NCI-H2107 (cell line): ENCODE measurements at regions not wholly inside any gene's neighbourhood (a gene's known extent, or its start where the extent isn't known, plus 50 kb on each side); places are given as distances from the start of the nearest gene placed in this dataset.
"Not testable (repeated sequence)": the region's sequence is repeated elsewhere in the genome, so short reads cannot be mapped to it uniquely, and the experiment has no call there.

Source experiments
- DNase-seq: peaks from one replicate; lab custom pipeline; 2025; lab: John Stamatoyannopoulos, UW

DNA sequence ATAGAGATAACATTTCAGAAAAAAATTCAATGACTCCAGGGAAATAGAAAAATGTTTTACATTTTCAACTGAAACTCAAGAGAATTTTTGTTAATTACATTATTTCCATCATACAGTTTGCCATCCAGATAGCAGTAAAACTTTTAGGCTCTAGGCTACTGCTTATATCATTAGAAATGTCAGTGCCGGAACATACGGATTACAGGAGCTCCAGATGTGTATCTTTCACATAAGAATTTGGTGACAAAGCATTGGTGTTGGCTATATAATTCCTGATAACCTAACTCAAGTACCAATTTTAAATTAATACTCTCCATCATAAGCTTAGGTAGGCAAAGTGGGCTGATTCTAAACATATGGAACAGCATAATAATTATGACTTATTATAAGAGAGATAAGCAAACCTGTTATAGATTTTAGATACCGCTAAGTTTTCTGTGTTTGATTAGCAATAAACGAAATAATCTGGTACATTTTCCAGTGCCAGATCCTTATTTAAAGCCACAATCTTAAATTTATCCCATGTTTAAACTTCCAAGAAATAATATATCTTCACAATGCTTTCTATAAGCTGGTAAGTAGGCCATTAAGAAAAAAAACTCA is 637.9 kb downstream of the NXPH1 start:
- no peak for DNase-seq

DNA sequence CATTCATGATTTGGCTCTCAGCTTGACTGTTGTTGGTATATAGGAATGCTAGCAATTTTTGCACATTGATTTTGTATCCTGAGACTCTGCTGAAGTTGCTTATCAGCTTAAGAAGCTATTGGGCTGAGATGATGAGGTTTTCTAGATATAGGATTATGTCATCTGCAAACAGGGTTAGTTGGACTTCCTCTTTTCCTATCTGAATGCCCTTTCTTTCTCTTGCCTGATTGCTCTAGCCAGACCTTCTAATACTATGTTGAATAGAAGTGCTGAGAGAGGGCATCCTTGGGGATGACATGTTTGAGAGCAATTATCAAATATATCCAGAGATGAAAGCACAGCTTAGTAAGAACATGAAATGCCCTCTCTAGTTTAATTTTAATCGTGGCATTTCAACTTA is 642.4 kb downstream of the NXPH1 start:
- not testable (repeated sequence) for DNase-seq

DNA sequence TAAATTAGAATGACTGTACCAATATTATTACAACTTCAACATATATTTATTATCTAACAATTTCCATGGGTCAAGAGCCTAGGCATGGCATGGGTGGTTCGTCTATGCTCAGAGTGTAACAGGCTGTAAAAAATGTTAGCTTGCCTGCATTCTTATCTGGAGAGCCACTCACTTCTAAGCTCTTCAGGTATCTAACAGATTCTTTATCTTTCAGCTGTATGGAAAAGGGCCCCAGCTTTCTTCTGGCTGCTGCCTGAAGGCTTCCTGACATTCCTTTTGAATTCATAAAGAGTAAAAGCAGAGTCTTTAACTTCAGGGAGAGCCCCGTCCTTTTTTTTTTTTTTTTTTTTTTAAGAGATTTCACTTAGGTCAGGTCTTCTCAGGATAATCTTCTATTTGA is 648.8 kb downstream of the NXPH1 start:
- no peak for DNase-seq

DNA sequence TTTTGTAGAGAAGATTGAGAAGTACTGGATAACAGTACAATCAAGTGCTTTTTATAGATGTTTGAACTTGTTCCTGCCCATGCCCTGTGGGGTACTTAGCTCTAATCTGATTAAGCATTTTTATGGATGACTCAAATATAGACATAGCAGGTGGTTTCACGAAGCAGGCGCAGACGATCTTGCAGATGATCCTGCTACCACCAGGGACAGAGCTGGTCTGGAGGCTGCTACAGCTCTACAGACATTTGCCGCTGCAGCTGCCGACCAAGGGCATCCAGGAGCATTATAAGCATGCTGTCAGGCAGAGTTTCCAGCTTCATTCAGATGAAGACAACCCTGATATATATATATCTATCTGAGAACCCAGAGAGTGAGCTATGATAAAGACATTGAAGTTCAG is 650.4 kb downstream of the NXPH1 start:
- DNase-seq, result no peak

DNA sequence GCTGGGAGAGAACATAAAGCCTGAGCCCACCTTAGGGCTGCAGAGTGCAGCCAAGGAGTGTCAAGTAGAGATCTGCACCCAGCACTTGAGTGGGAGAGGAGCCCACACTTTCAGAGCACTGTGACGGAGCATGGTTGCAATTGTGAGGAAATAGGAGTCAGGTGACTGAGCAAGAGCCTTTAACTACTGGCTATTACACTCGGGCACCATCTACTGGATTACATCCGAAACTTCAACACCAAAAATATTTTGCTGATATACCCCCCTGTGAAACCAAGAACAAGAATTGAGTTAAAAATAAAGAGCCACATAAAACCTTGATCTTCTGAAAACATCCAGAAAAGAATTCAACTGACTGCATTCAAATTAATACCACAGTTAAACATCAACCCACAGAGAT is 657.9 kb downstream of the NXPH1 start:
- no peak for DNase-seq

DNA sequence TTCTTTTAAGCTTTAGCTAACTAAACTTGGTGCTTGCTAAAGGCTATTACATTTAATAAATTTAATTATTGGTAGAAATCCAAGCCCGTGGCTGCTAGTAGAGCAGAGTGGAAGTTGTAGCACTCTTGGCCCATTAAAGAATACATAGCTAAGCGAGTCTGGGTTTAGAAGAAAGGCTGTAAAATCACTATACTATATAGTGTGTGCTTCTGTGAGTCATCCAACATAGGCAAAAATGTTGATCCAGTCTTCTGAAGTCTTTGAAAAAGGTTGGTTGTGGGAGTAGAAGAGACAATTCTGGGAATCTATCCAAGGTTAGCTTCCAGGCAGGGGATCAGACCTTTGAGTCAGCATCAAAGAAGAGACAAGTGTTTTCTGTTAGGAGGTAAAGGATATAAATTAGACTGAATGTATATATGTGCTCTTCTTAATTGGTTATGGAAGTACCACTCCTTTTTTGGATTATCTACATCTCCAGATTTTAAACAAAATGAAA is 664.2 kb downstream of the NXPH1 start:
- no peak for DNase-seq

DNA sequence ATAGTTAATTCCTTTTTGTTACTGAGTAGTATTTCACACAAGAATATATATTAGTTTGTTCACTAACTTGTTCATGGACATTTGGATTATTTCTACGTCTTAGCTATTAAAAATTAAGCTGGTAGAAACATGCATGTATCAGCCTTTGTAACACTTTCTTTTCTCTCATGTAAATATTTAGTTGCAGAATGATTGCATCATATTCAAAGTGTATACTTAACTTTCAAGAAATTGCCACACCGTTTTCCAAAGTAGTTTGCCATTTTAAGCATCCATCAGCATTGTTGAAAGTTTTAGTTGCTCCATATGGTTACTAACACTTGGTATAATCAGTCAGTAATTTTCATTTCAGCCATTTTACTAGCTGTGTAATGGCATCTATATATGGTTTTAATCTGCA is 666.9 kb downstream of the NXPH1 start:
- DNase-seq, result no peak

DNA sequence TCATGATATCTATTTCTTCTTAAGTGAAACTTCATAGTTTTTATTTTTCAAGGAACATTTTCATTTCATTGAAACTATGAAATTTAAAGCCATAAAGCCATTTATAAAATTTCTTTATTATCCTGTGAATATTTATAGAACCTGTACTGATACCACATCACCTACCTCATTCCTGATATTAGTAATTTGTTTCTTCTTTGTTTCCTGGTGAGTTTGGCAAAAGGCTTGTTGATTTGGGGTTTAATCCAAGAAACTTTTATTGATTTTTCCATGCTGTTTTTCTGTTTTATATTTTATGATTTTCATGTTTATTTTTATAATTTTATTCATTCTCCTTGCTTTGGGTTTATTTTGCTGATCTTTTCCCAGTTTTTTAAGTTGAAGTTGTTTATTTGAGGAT is 669.4 kb downstream of the NXPH1 start:
- DNase-seq, result no peak

DNA sequence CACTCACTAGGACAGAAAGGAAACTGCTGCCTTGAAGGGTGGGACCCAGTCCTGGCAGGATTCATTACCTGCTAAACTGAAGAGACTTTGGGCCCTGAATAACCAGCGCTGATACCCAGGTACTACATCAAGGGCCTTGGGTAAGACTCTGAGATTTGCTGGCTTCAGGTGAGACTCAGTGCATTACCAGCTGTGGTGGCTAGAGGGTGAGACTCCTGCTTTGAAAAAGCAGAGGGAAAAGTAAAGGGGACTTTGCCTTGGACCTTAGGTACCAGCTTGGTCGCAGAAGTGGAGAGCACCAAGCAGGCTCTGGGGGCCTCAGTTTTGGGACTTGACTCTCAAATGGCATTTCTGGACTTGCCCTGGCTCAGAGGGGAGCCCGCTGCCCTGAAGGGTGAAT is 673.3 kb downstream of the NXPH1 start:
- no peak for DNase-seq

DNA sequence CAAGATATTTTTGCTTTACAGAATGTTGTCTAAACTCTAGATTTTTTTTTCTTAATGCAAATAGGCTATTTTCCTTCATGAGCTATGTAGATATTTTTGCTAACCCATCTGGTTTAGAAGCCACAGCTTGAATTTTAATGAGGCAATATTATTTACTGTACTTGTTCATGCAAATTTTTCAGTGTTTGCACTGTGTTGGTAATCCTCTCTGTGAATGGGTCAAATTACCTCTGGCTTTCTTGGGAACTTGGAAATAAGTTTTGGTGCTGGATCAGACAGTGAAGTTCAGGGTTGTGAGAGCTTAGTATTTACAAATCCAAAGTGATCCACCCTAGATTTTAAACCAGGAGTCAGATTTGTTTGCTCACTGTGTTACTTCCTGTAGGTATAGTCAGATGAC is 686.9 kb downstream of the NXPH1 start:
- DNase-seq, result no peak

DNA sequence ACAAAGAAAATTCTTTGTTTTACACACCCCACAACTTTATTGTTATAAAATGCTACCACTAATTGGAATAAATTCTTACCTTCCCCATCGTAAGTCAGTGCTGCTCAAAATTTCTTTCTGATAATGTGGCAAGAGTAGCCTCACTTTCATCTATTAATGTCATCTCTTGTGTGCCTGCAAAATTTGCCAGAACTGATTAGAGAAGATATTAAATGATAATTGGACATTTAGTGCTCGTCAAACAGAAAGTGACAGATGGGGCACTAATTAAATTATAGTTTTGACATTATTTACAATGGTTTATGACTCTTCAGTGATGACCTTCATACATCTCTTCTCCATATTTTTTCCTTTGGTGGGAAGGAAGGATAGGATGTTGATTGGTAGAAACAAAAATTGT is 690.9 kb downstream of the NXPH1 start:
- no peak for DNase-seq

DNA sequence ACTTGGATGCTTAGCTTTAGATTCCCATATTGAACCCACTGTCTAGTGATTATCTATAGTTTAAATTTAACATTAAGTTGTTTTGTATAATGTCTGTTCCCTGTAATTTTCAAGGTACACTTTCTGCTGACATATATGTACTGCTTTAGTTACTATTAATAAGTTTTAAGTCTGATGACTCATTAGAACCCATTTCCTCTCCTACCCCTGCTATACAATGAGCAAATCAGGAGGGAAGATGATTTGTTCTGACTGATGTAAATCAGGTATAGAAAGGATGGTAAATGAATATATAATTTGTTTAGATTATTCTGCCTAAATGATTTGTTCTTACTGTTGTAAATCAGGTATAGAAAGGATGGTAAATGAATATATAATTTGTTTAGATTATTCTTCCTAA is 691.8 kb downstream of the NXPH1 start:
- DNase-seq, result no peak

DNA sequence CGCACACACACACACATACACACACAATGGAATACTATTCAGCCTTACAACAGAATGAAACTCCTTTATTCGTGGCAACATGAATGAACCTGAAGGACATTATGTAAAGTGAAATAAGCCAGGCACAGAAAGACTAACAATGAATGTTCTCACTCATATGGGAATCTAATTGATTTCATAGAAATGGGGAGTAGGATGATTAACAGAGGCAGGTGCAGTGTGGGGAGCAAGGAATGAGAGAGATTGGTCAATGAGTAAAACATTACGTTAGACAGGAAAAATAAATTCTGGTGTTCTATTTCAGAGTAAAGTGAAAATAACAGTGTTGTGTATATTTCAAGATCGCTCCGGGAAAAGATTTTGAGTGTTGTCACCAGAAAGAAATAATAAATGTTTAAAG is 694.5 kb downstream of the NXPH1 start:
- no peak for DNase-seq

DNA sequence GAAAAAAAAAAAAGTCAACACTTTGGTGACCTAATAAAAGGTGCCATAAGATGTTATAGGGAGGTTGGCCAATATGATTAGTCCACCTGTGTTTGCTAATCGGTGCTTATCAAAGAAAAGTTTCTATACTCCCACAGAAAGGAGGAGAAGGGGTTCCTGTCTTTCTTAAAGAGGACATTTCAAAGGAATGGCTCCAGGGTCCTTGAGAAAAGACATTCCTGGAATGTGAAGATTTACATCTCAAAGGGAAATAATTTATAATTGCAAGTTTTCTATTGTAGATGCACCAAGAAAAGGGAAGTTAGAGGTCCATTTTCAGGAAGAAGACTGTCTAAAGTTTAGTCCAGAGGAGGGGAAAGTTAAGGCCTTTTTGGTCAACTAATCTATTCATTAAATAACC is 715.3 kb downstream of the NXPH1 start:
- DNase-seq, result no peak

DNA sequence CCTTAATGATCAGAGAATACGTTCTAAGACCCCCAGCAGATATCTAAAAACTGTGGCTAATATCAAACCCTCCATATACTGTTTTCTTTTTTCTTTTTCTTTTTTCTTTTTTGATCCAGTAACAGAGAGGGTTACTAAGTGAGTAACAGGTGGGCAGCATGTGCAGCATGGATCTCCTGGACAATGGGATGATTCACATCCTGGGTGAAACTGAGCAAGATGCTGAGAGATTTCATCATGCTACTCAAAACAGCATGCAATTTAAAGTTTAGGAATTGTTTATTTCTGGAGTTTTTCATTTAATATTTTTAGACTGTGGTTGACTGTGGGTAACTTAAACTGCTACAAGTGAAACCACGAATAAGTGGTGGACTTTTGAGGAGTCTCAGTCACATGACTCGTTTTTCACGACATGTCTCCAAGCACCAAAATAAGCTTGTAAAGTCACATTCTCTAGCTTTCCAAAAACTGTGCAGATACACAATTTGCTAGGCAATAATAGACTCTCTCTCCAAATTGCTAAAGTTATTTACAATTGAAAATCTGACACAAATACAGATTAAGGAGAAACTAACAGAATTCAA is 716.2 kb downstream of the NXPH1 start:
- no peak for DNase-seq

DNA sequence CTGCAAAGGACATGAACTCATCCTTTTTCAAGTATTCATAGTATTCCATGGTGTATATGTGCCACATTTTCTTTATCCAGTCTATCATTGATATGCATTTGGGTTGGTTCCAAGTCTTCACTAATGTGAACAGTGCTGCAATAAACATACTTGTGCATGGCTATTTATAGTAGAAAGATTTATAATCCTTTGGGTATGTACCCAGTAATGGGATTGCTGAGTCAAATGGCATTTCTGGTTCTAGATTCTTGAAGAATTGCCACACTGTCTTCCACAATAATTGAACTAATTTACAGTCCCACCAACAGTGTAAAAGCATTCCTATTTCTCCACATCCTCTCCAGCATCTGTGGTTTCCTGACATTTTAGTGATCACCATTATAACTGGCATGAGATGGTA is 730.3 kb downstream of the NXPH1 start:
- not testable (repeated sequence) for DNase-seq

DNA sequence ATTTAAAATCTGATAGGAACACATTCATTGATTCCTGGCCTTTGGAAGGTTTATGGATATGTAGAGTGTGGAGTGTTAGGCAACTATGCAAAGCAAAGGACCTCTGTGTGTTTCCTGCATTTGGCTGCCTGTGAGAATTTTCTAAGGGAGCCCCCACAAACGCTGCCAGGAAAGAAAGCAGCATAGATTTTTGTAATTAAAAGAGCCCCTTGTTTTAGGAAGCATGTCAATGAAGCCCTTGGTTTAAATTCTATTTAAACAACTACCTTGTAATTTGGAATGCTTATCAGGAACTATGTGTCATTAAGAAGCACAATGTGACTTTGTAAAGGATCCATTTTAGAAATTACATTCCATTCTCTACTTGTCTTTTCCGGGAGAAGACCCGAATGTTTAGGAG is 742.5 kb downstream of the NXPH1 start:
- no peak for DNase-seq

DNA sequence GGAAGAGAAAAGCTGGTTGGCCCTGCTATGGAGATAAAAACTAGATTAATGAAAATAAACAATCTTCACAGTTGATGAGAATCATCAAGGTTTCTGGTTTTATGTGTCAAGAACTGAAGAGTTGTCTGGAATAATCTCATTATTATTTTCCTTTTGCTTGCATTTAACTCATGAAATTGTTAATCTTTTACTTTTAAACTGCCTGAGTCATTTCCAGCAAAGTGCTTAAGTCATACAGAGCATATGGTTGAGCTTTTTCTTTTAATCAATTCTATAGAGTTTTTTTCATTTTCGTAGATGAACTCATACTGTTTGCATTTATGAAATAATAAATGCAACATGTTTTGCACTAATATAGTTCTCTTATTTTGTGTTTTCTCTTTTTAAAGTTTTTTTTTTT is 747.9 kb downstream of the NXPH1 start:
- no peak for DNase-seq

DNA sequence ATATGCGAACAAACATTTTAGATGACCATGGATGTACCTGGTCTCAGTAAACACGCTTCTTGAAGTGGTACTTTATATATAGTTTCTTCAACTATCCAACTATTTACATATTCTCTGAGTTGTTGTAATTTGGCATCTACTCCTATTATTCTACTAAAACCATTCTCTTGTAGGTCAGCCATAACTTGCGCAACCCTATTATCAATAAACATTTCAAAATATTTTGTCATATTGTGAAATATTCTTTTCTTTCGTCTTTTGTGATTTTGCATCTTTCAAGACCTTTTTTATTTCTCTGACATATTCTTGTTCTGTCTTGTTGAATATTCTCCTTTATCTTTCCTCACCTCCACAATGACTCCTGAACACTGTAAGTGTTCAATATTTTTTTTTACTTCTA is 753.3 kb downstream of the NXPH1 start:
- DNase-seq, result no peak

DNA sequence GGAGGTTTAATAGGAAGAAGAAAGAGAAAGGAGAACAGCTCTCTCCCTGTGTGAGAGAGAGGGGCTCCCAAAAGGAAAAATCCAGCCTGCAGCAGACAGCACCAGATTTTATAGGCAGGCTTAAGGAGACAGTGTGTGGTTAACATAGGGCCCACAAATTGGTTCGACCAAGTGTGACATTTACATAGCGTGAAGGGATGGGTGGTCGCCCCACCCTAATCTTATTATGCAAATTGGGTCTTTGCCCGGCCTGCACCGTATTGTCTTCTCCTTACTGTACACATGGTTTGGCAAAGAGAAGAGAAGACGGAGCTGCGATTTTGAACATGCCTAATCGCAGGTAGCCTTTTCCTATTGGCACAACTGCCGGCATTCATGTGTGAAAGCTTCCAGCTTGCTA is 756.3 kb downstream of the NXPH1 start:
- DNase-seq, result no peak

DNA sequence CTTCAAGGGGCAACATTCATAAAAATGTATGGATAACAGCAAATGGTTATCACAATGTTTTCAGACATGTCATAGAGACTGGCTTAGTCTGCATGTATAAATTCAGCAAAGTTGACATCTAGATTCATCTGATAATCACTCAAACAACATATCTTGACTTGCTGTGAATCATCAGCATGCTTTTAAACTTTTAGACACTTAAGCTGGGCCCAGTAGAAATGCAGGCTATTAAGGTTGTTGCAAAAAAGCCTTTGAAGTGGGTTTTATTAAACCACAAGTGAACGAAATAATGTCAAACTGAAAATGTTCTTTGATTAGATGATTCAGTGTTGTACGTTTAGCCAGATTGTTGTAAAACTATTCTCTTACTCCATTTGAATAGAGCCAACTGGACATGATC is 759.6 kb downstream of the NXPH1 start:
- no peak for DNase-seq

DNA sequence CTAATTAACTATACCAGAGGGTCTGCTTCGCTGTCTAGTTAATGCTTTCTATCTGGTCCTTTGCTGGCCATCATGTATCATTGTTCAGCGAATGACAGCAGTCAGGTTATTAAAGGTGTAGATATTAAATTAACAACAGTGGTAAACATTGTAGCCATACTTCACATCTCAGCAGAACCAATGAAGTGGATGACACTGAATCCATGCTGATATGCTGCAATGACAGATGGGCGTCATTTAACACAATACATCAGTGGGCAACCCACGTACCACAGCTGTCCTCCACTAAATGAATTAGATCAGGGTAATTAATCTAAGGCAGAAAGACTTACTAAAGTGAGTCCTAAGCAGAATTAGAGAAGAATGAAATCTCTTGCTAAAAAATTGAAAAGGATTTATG is 767.2 kb downstream of the NXPH1 start:
- no peak for DNase-seq

DNA sequence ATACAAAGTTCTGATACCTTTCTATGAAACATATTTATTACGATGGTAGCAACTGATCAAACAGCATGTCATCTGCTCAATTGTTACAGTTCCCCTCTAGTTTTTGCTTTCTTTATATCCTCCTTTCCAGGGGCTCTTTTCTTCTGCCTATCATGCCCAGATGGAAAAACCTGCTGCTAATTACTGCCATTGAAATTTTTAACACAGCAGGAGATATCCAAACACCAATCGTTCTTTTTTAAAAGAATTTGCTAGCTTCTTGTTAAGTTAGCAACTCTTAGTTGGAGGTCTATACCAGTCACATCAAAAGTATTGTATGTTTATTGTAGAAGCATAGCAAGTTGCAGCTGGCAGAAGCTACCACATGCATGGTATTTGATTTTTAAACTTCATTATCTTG is 768.5 kb downstream of the NXPH1 start:
- no peak for DNase-seq

DNA sequence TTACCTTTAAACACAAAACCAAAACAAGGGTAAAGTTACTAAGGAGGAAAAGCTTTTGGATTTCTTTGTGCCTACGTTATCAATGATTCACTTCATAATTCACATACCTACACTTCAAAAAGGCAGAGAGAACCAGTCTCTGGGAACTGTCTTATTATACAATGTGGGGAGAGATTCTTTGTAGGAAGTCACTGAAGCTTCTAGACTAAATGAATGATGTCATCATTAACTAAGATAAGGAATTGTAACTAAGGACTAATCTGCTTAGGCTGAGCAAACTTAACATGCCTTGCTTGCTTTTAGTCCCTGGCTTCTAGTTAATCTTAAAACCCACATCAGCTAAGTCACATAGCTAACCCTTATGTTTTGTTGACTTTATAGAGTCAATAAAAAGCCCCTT is 771.2 kb downstream of the NXPH1 start:
- no peak for DNase-seq
